Kidney glomerular epithelial cell (primary cell): ENCODE measurements at regions not wholly inside any gene's neighbourhood (a gene's known extent, or its start where the extent isn't known, plus 50 kb on each side); places are given as distances from the start of the nearest gene placed in this dataset.
A peak's percentile ranks its signal among the peaks of the same experiment; 100 is the strongest.

Experiments used
- DNase-seq: peaks from one replicate; lab custom pipeline; 2025; lab: John Stamatoyannopoulos, UW

DNA sequence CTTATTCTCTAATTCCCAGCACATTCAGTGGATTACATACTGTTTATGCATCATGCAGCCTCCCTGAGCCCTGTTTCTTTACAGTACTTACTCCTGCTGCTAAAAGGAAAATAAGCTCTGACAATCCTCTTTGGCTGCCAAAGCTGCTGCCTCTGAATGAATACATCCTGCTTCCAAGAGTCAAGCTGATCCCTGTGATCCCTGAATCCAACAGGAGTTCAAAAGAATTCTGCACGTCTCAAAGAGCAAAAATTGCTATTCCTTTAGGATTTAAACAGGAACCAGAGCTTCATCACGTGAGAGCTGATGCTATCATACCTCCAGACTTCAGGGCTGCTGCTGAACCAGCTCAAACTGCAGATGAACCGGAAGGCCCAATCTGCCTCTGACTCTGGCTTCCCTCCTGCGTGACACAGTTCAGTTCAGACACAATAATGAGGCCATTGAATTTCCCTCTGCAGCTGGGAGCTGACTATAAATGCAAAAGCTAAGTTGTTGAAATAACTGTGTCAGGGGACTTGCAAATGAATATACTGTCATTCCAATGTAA, 851.0 kb upstream of the PHF14 start:
- no peak for DNase-seq

DNA sequence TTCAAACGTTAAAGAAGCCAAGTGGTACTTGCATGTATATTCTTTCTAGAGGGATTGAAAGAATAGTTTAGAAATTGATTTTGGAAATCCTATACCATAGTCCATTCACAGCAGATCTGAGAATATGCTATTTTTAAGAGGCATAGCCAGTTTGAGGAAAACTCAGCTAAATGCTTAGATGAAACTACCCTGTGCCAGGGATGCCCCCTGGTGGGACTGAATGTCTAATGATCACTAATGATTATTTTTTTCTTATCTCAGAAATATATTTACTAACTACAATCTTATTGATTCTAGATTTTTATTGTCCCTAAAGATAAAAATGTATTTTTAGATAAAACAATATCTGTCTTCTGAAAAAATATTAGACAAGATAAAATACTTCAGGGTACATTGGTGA, 844.9 kb upstream of the PHF14 start:
- peak; percentile 15 for DNase-seq

DNA sequence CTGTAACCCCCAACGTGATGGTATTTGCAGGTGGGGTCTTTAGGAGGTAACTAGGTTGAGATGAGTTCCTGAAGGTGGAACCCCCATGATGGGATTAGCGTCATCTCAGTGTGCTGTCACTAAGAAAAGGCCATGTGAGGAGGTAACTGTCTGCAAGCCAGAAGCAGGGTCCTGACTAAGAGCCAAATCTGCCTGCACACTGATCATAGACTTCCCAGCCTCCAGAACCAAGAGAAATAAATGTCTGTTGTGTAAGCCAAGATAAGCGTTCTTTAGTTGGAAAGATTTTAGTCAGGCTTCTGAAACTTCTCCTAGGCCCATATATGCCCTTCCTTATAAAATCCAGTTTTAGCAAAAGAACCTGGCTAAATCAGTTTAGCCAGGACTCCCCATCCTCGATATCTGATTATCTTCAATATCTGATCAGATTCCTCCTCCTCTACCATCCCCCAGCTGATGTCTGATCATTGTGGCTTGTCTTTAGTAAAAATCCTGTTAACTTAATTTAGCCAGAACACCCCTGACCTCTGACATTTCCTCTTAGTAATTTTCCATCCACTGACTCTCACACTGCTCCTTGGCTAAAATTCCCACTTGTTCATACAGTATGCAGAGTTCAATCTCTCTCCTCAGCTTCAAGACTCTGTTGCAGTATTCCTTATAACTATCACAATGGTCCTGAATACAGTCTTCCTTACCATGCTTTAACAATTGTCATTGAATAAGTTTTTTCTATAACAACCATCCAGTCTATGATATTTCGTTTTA, 835.4 kb upstream of the PHF14 start:
- DNase-seq, result no peak

DNA sequence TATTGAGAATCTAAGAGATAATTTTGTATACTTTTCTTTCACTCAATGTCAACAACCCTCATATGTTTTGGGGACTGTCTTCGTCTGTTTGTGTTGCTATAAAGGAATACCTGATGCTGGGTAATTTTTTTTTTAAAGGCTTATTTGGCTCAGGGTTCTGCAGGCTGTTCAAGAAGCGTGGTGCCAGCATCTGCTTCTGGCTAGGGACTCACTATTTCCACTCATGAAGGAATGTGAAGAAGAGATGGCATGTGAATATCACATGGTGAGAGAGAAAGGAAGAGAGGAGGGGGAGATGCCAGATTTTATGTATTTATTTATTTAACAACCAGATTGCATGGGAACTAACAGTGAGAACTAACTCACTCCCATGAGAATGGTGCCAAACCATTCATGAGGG, 827.4 kb upstream of the PHF14 start:
- no peak for DNase-seq

DNA sequence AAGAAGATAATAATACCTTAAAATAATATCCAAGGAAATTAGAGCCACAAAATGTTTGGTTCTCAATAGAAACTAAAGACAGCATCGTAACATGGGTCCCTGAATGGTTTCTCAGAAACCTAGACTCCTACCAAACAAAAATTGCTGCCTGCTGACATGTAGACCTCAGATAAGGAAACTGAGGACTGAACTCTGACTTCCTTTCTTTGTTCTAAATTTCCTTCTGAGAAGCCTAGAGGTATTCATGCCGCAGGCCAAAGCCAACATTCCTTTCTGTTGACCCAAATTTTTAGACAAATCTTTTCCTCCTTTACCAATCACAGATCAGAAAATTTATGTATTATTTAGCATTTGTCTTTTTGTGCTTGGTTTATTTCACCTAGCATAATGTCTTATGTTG, 816.7 kb upstream of the PHF14 start:
- DNase-seq, result no peak

DNA sequence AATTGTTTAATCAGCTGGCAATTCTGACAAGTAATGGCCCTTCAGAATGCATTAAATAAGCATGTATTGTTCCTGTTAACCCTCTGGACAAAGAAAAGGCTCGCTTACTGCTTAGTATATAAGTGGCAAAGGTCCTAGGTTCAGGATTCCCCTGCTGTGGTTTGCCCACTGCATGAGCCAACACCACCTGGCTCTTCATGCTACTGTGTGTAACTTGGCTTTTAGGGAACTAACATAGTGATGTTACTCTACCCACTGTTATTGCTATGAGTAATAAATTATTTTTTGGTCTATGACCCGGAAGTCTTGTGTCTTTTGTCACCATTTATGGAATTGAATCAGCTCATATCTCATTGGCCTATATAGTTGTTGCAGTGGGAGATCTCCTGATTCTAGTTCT, 791.7 kb upstream of the PHF14 start:
- no peak for DNase-seq

DNA sequence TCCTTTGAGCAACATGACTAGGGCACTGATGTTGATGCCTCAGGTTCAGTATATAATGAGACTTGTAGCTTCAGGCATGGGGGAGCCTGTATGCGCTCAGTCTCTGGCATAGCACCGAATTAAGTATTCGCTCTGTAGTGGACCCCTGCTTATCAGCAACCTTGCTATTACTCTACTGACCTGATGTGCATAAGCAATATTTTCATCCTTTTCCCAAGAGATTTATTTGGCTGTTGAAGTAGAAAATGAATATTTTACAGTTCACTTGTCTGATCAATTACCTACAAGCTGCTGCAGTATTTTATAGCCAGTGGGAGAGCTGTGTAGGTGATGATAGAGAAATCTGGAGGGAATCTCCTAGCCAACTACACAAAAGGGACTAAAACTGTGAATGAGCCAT, 781.6 kb upstream of the PHF14 start:
- DNase-seq, result no peak

DNA sequence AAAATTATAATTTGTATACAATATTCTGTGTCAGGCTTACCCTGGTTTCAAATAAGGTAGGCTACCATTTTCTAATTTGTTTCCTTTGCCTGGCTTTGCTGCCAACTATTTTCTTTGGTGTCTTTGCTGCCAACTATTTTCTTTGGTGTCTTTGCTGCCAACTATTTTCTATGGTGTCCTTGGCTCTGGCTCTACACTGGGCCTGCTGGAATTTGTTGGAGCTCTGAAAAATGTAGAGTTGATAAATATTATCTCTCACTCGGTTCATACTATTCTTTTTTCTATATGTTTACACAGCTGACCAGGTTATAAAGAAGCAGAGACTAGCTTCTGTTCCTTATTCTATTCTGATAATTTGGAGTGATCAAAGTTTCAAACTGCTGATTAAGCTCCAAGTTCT, 768.0 kb upstream of the PHF14 start:
- no peak for DNase-seq

DNA sequence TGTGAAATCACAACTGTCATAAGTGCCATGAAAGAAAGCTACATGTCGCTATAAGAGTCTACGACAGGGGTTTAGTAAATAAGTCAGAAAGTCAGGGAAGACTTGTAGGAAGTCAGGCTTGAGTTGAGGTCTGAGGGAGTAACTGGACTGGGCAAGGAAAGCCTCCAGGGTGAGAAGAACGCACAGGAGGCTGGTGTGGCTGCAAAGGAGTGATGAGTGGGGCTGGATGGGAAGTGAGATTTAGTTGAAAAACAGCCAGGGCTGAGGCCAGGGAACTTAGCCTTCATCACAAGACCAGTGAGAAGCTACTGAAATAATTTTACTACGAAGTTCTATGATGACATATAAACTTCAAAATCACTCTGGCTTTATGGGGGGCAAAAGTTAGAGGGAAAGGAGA, 763.7 kb upstream of the PHF14 start:
- DNase-seq, result no peak

DNA sequence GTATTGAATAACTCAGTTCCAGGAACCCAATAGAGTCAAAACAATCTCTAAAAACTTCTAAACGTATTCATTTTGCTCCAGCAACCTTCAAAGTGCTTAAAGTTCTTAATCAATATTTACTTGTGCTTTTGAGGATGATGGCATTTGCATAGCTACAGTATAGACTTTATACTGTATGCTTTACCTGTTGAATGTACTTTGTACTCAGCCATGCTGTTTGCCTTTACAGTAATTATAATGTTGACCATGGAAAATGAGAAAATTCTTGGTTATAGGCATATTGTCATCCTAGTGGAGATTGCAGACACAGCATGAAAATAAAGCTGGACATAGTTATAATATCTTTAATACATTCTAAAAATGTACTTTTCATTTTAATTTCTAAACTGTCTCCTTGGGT, 762.7 kb upstream of the PHF14 start:
- DNase-seq, result no peak

DNA sequence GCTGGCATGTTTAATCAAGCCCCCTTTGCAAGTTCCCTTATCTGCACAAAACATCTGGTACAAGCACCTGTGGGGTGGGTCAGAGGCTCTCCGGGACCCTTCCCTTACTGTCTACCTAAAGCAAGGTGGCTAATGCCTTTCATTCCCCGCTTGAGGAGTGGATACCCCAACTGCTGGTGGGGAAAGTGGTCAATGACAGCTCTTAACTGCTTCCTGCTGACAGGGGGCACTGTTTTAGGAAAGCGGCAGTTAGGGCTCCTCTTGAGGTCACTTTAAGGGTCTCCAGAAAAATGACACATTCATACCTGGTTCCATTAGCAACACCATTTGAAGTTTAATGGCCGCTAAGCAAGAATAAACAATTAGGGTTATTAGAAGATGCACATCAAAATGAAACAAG, 761.8 kb upstream of the PHF14 start:
- DNase-seq, result no peak

DNA sequence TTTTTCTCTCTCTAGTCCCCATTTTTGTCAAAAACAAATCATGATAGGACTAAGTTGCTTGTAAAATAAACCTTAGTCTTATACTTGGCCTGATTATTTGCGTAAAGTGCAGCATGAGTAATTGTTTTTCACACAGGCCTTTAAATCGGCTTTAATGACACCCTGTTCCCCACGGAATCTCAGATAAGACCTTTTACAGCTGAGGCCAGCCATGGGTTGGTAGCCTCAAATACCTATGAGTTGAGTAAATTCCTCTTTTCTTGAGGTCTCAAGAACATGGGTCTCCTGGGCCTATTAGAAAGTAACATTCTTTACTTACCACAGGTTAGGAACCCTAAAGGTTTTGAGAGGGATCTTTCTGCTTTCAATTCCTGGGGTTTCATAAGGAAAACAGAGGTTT, 761.0 kb upstream of the PHF14 start:
- no peak for DNase-seq

DNA sequence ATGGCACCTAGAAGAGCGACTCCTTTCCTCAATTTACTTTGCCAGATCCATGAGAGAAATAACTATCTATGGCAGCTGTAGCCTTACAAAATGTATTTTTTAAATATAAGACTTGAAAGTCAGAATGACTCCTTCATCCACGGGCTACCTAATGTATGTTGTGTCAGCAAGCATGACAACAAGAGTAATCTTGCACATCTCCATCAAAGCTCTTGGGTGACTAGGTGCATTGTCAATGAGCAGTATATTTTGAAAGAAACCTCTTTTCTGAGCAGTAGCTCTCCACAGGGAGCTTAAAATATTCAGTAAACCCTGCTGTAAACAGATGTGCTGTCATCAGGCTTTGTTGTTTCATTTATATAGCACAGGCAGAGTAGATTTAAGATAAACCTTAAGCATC, 757.2 kb upstream of the PHF14 start:
- DNase-seq, result no peak

DNA sequence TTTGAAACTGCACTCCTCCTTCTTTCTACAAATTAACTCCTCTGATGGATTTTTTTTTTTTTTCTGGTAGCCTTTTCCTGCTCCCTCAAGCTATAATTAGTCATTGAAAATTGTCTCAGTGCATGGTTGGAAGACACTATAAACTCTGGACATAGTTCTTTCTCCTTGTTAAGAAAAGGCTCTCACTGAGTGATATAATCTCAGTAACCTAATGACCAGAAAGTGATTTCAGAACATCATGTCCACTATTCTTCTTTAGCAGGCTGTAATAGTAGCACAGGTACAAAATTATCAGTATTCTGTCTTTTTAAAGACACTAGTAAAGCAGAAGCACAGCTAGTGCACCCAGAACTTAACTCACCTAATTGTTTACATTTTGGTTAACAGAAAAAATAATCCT, 752.6 kb upstream of the PHF14 start:
- DNase-seq, result no peak

DNA sequence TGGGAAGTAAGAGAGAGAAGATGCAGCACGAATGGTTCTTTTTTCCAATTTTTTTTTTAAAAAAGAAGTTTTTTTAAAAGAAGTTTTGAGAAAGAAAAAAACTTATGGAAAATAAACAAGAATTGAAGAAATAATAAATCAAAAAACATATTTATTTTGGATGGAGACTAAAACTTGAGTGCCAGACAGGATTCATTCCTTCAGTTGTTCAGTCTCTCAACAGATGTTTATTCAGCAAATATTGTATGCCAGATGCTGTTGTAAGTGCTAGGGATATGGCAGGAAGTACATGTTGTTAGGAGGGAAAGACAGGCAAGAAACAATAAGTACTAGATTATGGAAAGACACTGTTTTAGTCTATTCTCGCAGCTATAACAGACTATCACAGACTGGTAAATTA, 750.7 kb upstream of the PHF14 start:
- no peak for DNase-seq

DNA sequence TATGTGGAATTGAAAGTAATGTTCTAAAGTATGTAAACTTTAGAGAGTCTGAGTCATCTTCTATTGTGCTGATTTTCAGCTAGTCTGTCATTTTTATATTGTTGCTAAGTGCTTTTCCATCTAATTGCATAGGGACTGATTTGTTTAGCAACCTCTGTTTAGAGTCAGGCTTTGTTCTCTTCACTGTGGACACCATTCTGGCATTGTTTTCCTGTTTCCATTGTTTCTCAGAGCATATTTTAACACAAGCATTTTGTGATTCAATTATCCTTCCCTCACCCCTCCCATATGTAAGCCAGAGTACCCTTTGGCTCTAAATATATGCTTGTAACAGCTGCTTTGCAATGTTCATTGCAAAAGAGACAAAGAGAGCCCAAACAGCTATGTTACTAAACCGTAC, 748.4 kb upstream of the PHF14 start:
- DNase-seq, result no peak

DNA sequence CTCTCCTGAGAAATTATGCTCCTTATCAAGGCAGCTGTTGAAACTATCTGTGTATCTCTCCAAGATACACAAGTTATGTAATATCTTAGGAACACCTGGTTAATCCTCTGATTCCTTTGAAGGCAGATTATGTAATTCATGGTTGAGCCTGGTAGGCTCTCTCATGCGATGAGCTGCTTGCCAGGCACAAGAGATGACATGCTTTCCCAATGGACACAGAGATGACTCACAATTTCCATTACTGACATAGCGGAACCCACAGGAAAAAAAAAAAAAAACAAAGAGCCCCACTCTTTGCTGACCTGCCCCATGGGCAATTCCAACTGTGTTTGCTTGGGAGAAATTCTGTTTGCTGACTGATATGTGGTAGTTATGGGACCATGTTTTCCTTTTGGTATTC, 736.4 kb upstream of the PHF14 start:
- DNase-seq, result peak; percentile 4

DNA sequence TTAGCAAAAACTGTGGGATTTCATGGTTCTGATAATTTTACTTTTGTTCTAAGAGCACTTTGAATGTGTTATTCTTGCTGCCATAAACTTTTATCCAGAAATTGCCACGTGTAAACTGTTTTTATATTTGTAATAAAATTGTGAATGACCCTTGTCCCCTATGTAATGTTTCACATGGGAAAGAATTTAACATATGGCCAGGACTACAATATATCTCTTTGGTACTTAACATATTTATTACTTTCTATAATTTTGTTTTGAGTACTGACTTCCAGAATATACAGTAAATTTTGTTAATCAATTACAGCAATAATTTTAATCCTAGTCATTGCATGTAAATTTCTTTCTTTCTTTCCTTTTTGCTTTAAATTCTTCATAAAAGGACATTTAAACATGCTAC, 735.0 kb upstream of the PHF14 start:
- DNase-seq, result no peak

DNA sequence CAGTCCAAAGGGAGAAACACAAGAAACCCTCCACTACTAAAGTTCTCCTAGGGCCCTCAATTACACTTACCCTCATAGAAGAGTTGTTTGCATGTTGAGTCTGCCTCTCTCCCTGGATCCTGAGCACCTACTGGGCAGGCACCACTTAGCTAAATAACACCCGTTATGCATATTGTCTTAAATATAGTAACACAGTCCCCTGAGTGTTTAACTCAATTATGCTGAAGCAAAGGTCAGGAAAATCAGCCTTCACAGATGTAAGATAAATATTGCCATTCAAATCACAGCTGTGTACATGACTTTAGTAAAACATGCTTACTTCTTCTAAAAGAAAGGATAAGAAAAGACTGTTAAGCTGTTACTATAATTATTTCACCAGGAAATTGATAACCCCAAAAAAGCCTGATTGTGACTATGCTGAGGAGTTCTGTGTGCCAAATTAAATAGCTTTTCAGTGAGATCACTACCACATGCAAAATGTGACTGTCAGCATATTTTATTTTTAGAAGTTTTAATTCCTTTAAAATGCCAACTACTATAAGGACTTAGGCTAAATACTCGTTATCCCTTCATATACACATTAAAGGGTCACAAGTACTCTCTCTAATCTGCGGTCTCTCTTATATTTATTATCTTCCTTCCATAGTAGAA, 733.9 kb upstream of the PHF14 start:
- DNase-seq, result no peak

DNA sequence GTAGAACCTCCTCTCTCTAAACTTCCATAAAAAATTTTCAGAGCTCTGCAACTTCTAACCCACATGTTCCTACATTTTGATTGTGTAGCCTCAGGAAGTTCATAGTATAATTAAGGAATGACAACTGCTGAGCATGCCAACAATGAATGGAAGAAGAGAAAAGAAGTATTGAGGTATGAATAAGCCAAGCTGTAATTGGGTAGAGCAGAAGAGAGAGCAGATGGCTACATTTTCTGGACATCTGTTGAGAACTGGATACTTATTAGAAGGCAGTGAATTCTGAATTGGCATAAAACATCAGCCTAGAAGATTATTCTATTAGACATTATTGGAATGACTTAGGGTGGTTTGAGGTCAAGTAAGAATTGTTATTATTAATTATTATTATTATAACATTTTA, 728.3 kb upstream of the PHF14 start:
- DNase-seq, result no peak

DNA sequence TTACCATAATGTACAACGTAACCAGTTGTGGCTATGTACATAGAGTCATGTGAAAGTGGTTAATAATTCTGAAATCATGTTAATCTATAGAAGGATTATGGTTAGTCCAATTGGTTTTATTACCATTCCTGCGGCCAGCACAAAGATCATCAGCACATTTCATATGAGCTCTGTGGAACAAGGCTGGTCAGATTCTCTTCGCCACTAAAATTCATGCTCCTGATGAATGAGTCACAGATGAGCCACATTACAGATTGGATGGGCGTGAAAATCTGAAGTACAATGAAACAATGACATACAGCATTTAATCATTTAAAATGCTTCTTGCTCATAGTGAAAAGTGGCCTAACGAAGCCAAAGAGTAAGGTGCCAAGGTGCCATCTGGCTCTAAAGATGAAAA, 716.2 kb upstream of the PHF14 start:
- no peak for DNase-seq

DNA sequence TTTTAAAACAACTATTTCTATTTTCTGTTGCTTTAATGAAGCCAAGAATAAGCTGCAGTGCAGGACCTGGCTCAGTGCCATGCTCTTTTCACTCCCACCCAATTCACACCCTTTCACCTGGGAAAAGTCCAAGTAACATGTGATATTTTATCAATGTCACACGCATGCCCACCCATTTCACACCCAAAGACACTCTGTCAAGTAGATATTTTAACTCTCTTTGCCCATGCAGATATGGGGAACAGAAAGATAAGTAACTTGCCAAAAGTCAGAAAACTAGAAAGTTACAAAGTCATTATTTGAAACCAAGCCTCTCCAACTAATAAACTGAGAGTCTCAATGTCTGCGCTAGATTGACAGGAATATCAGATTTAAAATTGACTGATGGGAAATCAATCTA, 706.7 kb upstream of the PHF14 start:
- DNase-seq, result no peak

DNA sequence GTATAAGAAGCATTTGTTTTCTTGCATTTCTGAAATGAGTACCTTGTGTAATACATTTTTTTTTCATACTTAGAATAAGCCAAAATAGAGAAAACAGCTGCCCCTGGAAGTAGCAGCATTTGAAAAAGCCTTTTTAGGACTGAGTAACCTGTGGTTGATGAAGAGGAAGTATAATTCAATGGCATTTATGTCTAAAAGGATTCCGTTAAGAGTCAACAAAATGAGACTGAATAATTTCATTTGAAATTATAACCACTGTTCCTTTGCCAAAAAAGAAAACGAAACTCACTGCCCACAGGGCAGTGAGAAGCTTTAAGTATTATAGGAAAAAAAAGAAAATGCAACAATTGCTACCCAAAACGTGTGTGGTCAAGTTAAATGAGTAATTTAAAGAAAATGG, 705.6 kb upstream of the PHF14 start:
- no peak for DNase-seq

DNA sequence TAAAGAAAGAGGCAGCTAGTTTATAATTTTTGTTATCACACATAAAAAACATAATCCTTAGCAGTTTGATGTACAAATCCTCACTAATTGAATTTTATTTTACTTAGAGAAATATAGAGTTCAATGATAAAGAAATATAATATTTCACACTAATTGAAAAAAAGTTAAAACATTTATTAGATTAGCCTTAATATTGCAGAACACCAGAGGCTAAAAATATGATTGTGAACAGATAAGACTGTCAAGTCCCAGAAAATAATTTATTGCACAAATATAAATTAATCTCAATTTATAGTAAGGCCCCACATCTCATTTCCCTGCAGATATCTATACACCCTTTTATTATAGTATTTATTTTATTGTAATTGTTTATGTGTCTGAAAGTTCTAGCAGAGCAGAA, 690.8 kb upstream of the PHF14 start:
- no peak for DNase-seq
